ENCODE measurements at regions not wholly inside any gene's neighbourhood (a gene's known extent, or its start where the extent isn't known, plus 50 kb on each side); places are given as distances from the start of the nearest gene placed in this dataset.

- peaks cover 21% of the 10 kb centered on the region for H3K4me1 Mint-ChIP-seq
- no peak overlapping the region for H3K27ac Mint-ChIP-seq
- H4K20me1 ChIP-seq (ENCODE audit: low read depth), result no peaks in the 10 kb centered on the region
- H3K9me3 Mint-ChIP-seq, result no peaks in the 10 kb centered on the region
- no peaks in the 10 kb centered on the region for H3K27me3 Mint-ChIP-seq (ENCODE audit: insufficient read depth, low read depth)
- no peak for DNase-seq (ENCODE audit: low spot score)
- H3K36me3 ChIP-seq, result no peaks in the 10 kb centered on the region
- no peaks in the 10 kb centered on the region for H3K79me2 ChIP-seq (ENCODE audit: low read depth)
- H3K36me3 Mint-ChIP-seq, result no peaks in the 10 kb centered on the region
- peak overlapping the region; percentile 89 for H2AFZ ChIP-seq (replicated peaks)
- peak overlapping the region; percentile 15 for H3K27ac ChIP-seq
- H3K4me3 ChIP-seq, result no peak overlapping the region
- H3K4me1 ChIP-seq, result peaks cover 12% of the 10 kb centered on the region
- H3F3A ChIP-seq (ENCODE audit: low read depth), result peaks cover 7% of the 10 kb centered on the region
- peak overlapping the region; percentile 10 for H3K4me2 ChIP-seq
- no peak overlapping the region for H3K9ac ChIP-seq
- TF ChIP-seq EZH2phosphoT487 (IDR thresholded peaks at IDR 0.05) (no peak), CTCF (IDR thresholded peaks at IDR 0.05) (no peak), EZH2 (IDR thresholded peaks at IDR 0.05) (no peak)
- no peaks in the 10 kb centered on the region for H3K9me3 ChIP-seq (ENCODE audit: low read depth)
- H3K27me3 ChIP-seq, result no peaks in the 10 kb centered on the region
- H3K4me3 Mint-ChIP-seq, result no peak overlapping the region
Measured at GRCh38 chr3:104961851-104962250, 404.9 kb upstream of the ALCAM start.

GRCh38 chr3:104974316-104974715, 392.4 kb upstream of the ALCAM start:
- no peak overlapping the region for H3K4me3 Mint-ChIP-seq
- Histone ChIP-seq H3F3A (ENCODE audit: low read depth) (no peaks in the 10 kb centered on the region), H3K4me3 (no peak overlapping the region), H3K4me2 (no peak overlapping the region), H3K36me3 (no peaks in the 10 kb centered on the region), H3K27ac (no peak overlapping the region), H3K4me1 (no peaks in the 10 kb centered on the region), H3K79me2 (ENCODE audit: low read depth) (no peaks in the 10 kb centered on the region), H3K9ac (no peak overlapping the region), H2AFZ (replicated peaks) (no peak overlapping the region), H4K20me1 (ENCODE audit: low read depth) (no peaks in the 10 kb centered on the region), H3K27me3 (no peaks in the 10 kb centered on the region), H3K9me3 (ENCODE audit: low read depth) (peaks cover 7% of the 10 kb centered on the region)
- peaks cover 3% of the 10 kb centered on the region for H3K4me1 Mint-ChIP-seq
- H3K27me3 Mint-ChIP-seq (ENCODE audit: insufficient read depth, low read depth), result peaks cover 2% of the 10 kb centered on the region
- no peak for DNase-seq (ENCODE audit: low spot score)
- TF ChIP-seq EZH2phosphoT487 (IDR thresholded peaks at IDR 0.05) (no peak), CTCF (IDR thresholded peaks at IDR 0.05) (no peak), EZH2 (IDR thresholded peaks at IDR 0.05) (no peak)
- H3K36me3 Mint-ChIP-seq, result no peaks in the 10 kb centered on the region
- H3K27ac Mint-ChIP-seq, result no peak overlapping the region
- peaks cover 11% of the 10 kb centered on the region for H3K9me3 Mint-ChIP-seq

- Mint-ChIP-seq H3K4me1 (no peaks in the 10 kb centered on the region), H3K4me3 (no peak overlapping the region), H3K9me3 (peaks cover 11% of the 10 kb centered on the region), H3K27ac (no peak overlapping the region), H3K27me3 (ENCODE audit: insufficient read depth, low read depth) (peaks cover 2% of the 10 kb centered on the region), H3K36me3 (no peaks in the 10 kb centered on the region)
- no peak for DNase-seq (ENCODE audit: low spot score)
- H3K4me3 ChIP-seq, result no peak overlapping the region
- TF ChIP-seq CTCF (IDR thresholded peaks at IDR 0.05) (no peak), EZH2 (IDR thresholded peaks at IDR 0.05) (no peak), EZH2phosphoT487 (IDR thresholded peaks at IDR 0.05) (no peak)
- no peaks in the 10 kb centered on the region for H4K20me1 ChIP-seq (ENCODE audit: low read depth)
- no peaks in the 10 kb centered on the region for H3K4me1 ChIP-seq
- peaks cover 7% of the 10 kb centered on the region for H3K9me3 ChIP-seq (ENCODE audit: low read depth)
- H3K4me2 ChIP-seq, result no peak overlapping the region
- no peaks in the 10 kb centered on the region for H3K36me3 ChIP-seq
- no peak overlapping the region for H3K9ac ChIP-seq
- H3K27ac ChIP-seq, result no peak overlapping the region
- H3K27me3 ChIP-seq, result no peaks in the 10 kb centered on the region
- no peak overlapping the region for H2AFZ ChIP-seq (replicated peaks)
- no peaks in the 10 kb centered on the region for H3F3A ChIP-seq (ENCODE audit: low read depth)
- no peaks in the 10 kb centered on the region for H3K79me2 ChIP-seq (ENCODE audit: low read depth)
Measured at GRCh38 chr3:104977719-104978118, 389.0 kb upstream of the ALCAM start.

Data from neural progenitor cell (in vitro differentiated cells).